ENCODE measurements at regions not wholly inside any gene's neighbourhood (a gene's known extent, or its start where the extent isn't known, plus 50 kb on each side); places are given as distances from the start of the nearest gene placed in this dataset.

- Histone ChIP-seq H3K9me2 (replicated peaks; ENCODE audit: control insufficient read depth, low read length) (no peaks in the 10 kb centered on the region), H3K9me3 (ENCODE audit: control insufficient read depth, insufficient read depth, low read length) (no peaks in the 10 kb centered on the region), H3K36me3 (ENCODE audit: control insufficient read depth, low read length) (no peaks in the 10 kb centered on the region), H3K4me1 (ENCODE audit: control insufficient read depth, low read length) (no peaks in the 10 kb centered on the region), H3F3A (ENCODE audit: control insufficient read depth, insufficient read depth) (no peaks in the 10 kb centered on the region), H3K79me2 (ENCODE audit: control insufficient read depth, low read length) (no peaks in the 10 kb centered on the region), H3K27me3 (ENCODE audit: control insufficient read depth, low read length) (no peaks in the 10 kb centered on the region), H4K20me1 (ENCODE audit: control insufficient read depth, insufficient read depth, low read depth, low read length) (no peaks in the 10 kb centered on the region), H3K4me2 (ENCODE audit: low read length) (no peak overlapping the region), H3K4me3 (ENCODE audit: low read length) (no peak overlapping the region), H3K27ac (ENCODE audit: low read depth, low read length) (no peak overlapping the region)
- no peak for TF ChIP-seq CTCF (IDR thresholded peaks at IDR 0.05; ENCODE audit: low read depth, low read length, poor library complexity, severe bottlenecking)
- TF ChIP-seq EZH2phosphoT487 (IDR thresholded peaks at IDR 0.05; ENCODE audit: borderline replicate concordance, low read length), result no peak
Observed at GRCh38 chr9:22590336-22591033, 143.9 kb downstream of the DMRTA1 start.

- H3K27ac ChIP-seq (ENCODE audit: low read depth, low read length), result no peak overlapping the region
- no peak overlapping the region for H3K4me3 ChIP-seq (ENCODE audit: low read length)
- H3K36me3 ChIP-seq (ENCODE audit: control insufficient read depth, low read length), result no peaks in the 10 kb centered on the region
- no peaks in the 10 kb centered on the region for H3K27me3 ChIP-seq (ENCODE audit: control insufficient read depth, low read length)
- no peaks in the 10 kb centered on the region for H4K20me1 ChIP-seq (ENCODE audit: control insufficient read depth, insufficient read depth, low read depth, low read length)
- no peak overlapping the region for H3K4me2 ChIP-seq (ENCODE audit: low read length)
- no peaks in the 10 kb centered on the region for H3F3A ChIP-seq (ENCODE audit: control insufficient read depth, insufficient read depth)
- TF ChIP-seq CTCF (IDR thresholded peaks at IDR 0.05; ENCODE audit: low read depth, low read length, poor library complexity, severe bottlenecking) (no peak), EZH2phosphoT487 (IDR thresholded peaks at IDR 0.05; ENCODE audit: borderline replicate concordance, low read length) (no peak)
- H3K4me1 ChIP-seq (ENCODE audit: control insufficient read depth, low read length), result no peaks in the 10 kb centered on the region
- H3K9me3 ChIP-seq (ENCODE audit: control insufficient read depth, insufficient read depth, low read length), result no peaks in the 10 kb centered on the region
- no peaks in the 10 kb centered on the region for H3K9me2 ChIP-seq (replicated peaks; ENCODE audit: control insufficient read depth, low read length)
- no peaks in the 10 kb centered on the region for H3K79me2 ChIP-seq (ENCODE audit: control insufficient read depth, low read length)
Observed at GRCh38 chr9:22595805-22596204, 149.2 kb downstream of the DMRTA1 start.

GRCh38 chr9:22617156-22617555, 170.5 kb downstream of the DMRTA1 start:
- Histone ChIP-seq H3K36me3 (ENCODE audit: control insufficient read depth, low read length) (no peaks in the 10 kb centered on the region), H3K27ac (ENCODE audit: low read depth, low read length) (no peak overlapping the region)
- TF ChIP-seq EZH2phosphoT487 (IDR thresholded peaks at IDR 0.05; ENCODE audit: borderline replicate concordance, low read length), result no peak
- no peak for TF ChIP-seq CTCF (IDR thresholded peaks at IDR 0.05; ENCODE audit: low read depth, low read length, poor library complexity, severe bottlenecking)

More at GRCh38 chr9:22617156-22617555, 170.5 kb downstream of the DMRTA1 start:
- H3K9me3 ChIP-seq (ENCODE audit: control insufficient read depth, insufficient read depth, low read length), result no peaks in the 10 kb centered on the region; the same call in 1 of the 2 replicates
- H4K20me1 ChIP-seq (ENCODE audit: control insufficient read depth, insufficient read depth, low read depth, low read length), result no peaks in the 10 kb centered on the region
- no peaks in the 10 kb centered on the region for H3K27me3 ChIP-seq (ENCODE audit: control insufficient read depth, low read length)
- no peaks in the 10 kb centered on the region for H3F3A ChIP-seq (ENCODE audit: control insufficient read depth, insufficient read depth)
- no peaks in the 10 kb centered on the region for H3K79me2 ChIP-seq (ENCODE audit: control insufficient read depth, low read length)
- H3K4me2 ChIP-seq (ENCODE audit: low read length), result no peak overlapping the region
- no peaks in the 10 kb centered on the region for H3K4me1 ChIP-seq (ENCODE audit: control insufficient read depth, low read length)
- H3K4me3 ChIP-seq (ENCODE audit: low read length), result no peak overlapping the region
- H3K9me2 ChIP-seq (replicated peaks; ENCODE audit: control insufficient read depth, low read length), result no peaks in the 10 kb centered on the region

Data from DOHH2 (cell line).